Right lobe of liver (tissue), 4 donors: ENCODE measurements at regions not wholly inside any gene's neighbourhood (a gene's known extent, or its start where the extent isn't known, plus 50 kb on each side); places are given as distances from the start of the nearest gene placed in this dataset.

Source experiments
- POLR2A ChIP-seq: fragments of 450-650 bp; IDR thresholded peaks from one replicate; pipeline ENCODE4 v1.6.1; 2017; ENCODE audit warnings: antibody characterized with exemption, mild to moderate bottlenecking
- TF ChIP-seq, protein P1 (sequence below), 4 donors: fragments of 200-600 bp in 3 of 4; fragments of 450-650 bp in 1 of 4; IDR thresholded peaks; one replicate each; pipeline versions ENCODE4 v1.5.1 to v1.8.0; 2016 to 2022; ENCODE audit warnings: antibody characterized with exemption in 4 of 4, mild to moderate bottlenecking in 2 of 4
- donor health status: DM: no; HTN: no; CAD: no.
- donor health status: DM: no; HTN: no; CAD: no.
- donor health status: DM: no; HTN: yes; CAD: no.

DNA sequence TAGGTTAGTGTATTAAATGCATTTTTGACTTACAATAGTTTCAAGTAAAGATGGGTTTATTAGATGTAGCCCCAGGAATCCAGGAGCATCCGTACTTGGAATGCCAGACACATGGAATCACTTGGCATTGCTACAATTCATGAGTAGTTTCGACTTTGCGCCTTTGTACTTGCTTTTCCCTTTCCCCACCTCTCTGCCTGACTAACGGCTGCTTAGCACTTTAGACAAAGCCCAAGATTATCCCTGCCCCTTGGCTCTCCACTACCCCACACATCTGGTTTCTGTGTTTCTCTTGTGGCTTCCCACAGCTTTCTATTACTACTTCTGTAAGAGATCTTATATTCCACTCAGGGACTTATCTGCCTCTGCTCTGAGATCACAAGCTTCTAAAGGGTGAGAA, 397.7 kb upstream of the POU3F1 start:
- TF ChIP-seq, protein P1, sequence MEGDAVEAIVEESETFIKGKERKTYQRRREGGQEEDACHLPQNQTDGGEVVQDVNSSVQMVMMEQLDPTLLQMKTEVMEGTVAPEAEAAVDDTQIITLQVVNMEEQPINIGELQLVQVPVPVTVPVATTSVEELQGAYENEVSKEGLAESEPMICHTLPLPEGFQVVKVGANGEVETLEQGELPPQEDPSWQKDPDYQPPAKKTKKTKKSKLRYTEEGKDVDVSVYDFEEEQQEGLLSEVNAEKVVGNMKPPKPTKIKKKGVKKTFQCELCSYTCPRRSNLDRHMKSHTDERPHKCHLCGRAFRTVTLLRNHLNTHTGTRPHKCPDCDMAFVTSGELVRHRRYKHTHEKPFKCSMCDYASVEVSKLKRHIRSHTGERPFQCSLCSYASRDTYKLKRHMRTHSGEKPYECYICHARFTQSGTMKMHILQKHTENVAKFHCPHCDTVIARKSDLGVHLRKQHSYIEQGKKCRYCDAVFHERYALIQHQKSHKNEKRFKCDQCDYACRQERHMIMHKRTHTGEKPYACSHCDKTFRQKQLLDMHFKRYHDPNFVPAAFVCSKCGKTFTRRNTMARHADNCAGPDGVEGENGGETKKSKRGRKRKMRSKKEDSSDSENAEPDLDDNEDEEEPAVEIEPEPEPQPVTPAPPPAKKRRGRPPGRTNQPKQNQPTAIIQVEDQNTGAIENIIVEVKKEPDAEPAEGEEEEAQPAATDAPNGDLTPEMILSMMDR (IDR thresholded peaks at IDR 0.05): no peak
- no peak for TF ChIP-seq POLR2A
